Heart left ventricle (tissue), 16 donors: ENCODE measurements at regions not wholly inside any gene's neighbourhood (a gene's known extent, or its start where the extent isn't known, plus 50 kb on each side); places are given as distances from the start of the nearest gene placed in this dataset.

Source experiments
- ATAC-seq, 4 donors: fragments of 200-7000 bp; cut with Tn5 transposase; one replicate each; pipeline ENCODE4 v1.9.1; 2020 to 2022; ENCODE audit warnings: moderate library complexity in 4 of 4, mild to moderate bottlenecking in 3 of 4, moderate number of reproducible peaks in 1 of 4
- DNase-seq, 5 donors: peaks; one replicate each; pipeline ENCODE4 v3.0.0-alpha.2; 2020
- H3K27ac ChIP-seq, 12 donors: fragments of 200-600 bp; sonication (generic) in 4 of 12; one replicate each; pipeline versions ENCODE4 v1.5.0 to v1.8.0; 2016 to 2022; ENCODE audit warnings: mild to moderate bottlenecking in 2 of 12
- H3K27me3 ChIP-seq, 9 donors: fragments of 200-600 bp; sonication (generic) in 2 of 9; one replicate each; pipeline versions ENCODE4 v1.5.1 to v1.8.0; 2016 to 2022; ENCODE audit warnings: mild to moderate bottlenecking in 3 of 9
- H3K36me3 ChIP-seq, 9 donors: fragments of 200-600 bp; sonication (generic) in 2 of 9; one replicate each; pipeline versions ENCODE4 v1.5.0 to v1.8.0; 2018 to 2022; ENCODE audit warnings: mild to moderate bottlenecking in 2 of 9
- H3K4me1 ChIP-seq, 12 donors: fragments of 200-600 bp; sonication (generic) in 4 of 12; one replicate each; pipeline versions ENCODE4 v1.5.0 to v1.8.0; 2016 to 2022; ENCODE audit warnings: mild to moderate bottlenecking in 3 of 12
- H3K4me3 ChIP-seq, 12 donors: fragments of 200-600 bp; sonication (generic) in 4 of 12; one replicate each; pipeline versions ENCODE4 v1.5.0 to v1.8.0; 2017 to 2022; ENCODE audit warnings: mild to moderate bottlenecking in 9 of 12, moderate library complexity in 4 of 12
- H3K9me3 ChIP-seq, 12 donors: fragments of 200-600 bp; sonication (generic) in 4 of 12; one replicate each; pipeline versions ENCODE4 v1.5.0 to v1.8.0; 2016 to 2022; ENCODE audit warnings: mild to moderate bottlenecking in 1 of 12
- POLR2A ChIP-seq, 2 donors: fragments of 450-650 bp; IDR thresholded peaks; one replicate each; pipeline ENCODE4 v1.6.1; 2017; ENCODE audit warnings: antibody characterized with exemption in 2 of 2, mild to moderate bottlenecking in 2 of 2, moderate library complexity in 2 of 2
- WGBS, 4 donors: extraction: QIAGEN DNeasy Blood & Tissue Kit in 2 of 4; methylation state at CpG; one replicate each; pipeline versions ENCODE4 v1.1.5 to v1.1.7; 2013 to 2018; 5-methylcytosine and 5-hydroxymethylcytosine counted together
- intact Hi-C, 10 donors: fragments of 100-400 bp; cut with DNase I; formaldehyde crosslinking; loops; one replicate each; pipeline versions ENCODE4 v1.11.1 to v1.14.2; 2022
- TF ChIP-seq, protein P1 (sequence below), 12 donors: fragments of 200-600 bp; sonication (generic) in 4 of 12; IDR thresholded peaks; one replicate each; pipeline versions ENCODE4 v1.5.0 to v1.8.0; 2018 to 2022; ENCODE audit warnings: antibody characterized with exemption in 12 of 12, mild to moderate bottlenecking in 5 of 12
- donor health status: ischemic (EF 13 %, LVEDD 7.1; RV severe dilation, severe dysfunction).
- donor health status: healthy with polysubstance abuse.
- donor health status: DM: no; HTN: yes; CAD: no.
- donor health status: DM: no; HTN: no; CAD: no.
- donor health status: ischemic (EF 25% LVEDD 6.9; RV normal size, moderate dysfunction).
- donor health status: ischemic (EF 25% LVEDD 5.7; RV mildly dilated, moderate dysfunction).
- donor health status: healthy.
- donor health status: DM: yes; HTN: yes; CAD: no.
- donor health status: ischemic (EF 35%, LVEDD 5.7; RV mildly dilated, moderate dysfunction).
- donor health status: nonischemic (EF 11% LVEDD 7.7; RV severe dilation, severe dysfunction).
- donor health status: DM: yes; HTN: yes; CAD: no.
- donor health status: PGD.
- donor health status: ischemic (EF 29% LVEDD 5.4; RV normal size, mild dysfunction).
- donor health status: nonischemic (EF 23%, LVEDD 6.1; RV moderate dilation, normal function).

DNA sequence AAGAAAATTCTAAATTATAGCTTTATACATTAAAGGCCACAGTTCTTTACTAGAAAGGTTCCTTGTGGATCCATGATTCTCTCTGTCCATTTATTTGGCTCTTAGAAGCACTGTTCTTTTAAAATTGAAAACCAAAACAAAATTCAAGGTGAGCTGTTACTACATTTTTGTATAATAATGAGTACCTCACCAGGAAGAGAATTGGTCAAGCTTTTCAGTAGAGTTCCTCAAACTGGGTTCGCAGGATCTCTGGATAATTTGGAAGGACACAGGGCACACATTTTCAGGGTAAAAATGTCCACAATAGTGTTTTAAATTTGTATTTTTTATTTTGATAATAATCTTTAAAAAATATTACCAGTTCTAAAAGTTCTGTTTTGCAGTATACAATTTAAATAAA, 93.0 kb downstream of the PPP1R3A start:
- no peak for ATAC-seq
- Histone ChIP-seq H3K27me3 (no peaks in the 10 kb centered on the region), H3K36me3 (no peaks in the 10 kb centered on the region), H3K4me3 (no peak overlapping the region), H3K4me1 (peaks cover 0 to 5% (median 0%) of the 10 kb centered on the region in 12 donors), H3K9me3 (no peaks in the 10 kb centered on the region), H3K27ac (peak overlapping the region in 1 of 12 donors; percentile 20)
- TF ChIP-seq, protein P1, sequence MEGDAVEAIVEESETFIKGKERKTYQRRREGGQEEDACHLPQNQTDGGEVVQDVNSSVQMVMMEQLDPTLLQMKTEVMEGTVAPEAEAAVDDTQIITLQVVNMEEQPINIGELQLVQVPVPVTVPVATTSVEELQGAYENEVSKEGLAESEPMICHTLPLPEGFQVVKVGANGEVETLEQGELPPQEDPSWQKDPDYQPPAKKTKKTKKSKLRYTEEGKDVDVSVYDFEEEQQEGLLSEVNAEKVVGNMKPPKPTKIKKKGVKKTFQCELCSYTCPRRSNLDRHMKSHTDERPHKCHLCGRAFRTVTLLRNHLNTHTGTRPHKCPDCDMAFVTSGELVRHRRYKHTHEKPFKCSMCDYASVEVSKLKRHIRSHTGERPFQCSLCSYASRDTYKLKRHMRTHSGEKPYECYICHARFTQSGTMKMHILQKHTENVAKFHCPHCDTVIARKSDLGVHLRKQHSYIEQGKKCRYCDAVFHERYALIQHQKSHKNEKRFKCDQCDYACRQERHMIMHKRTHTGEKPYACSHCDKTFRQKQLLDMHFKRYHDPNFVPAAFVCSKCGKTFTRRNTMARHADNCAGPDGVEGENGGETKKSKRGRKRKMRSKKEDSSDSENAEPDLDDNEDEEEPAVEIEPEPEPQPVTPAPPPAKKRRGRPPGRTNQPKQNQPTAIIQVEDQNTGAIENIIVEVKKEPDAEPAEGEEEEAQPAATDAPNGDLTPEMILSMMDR (IDR thresholded peaks at IDR 0.05) = no peak
- TF ChIP-seq POLR2A (IDR thresholded peaks at IDR 0.05) = no peak
- no peak for DNase-seq
- WGBS, 4 donors = 90 to 95% (median 94%) methylated on average over 1 of the region's 1 CpG
- intact Hi-C loops = no loop called here

- Histone ChIP-seq H3K4me1 (peaks cover 0 to 6% (median 0%) of the 10 kb centered on the region in 12 donors), H3K4me3 (no peak overlapping the region), H3K27me3 (no peaks in the 10 kb centered on the region), H3K36me3 (no peaks in the 10 kb centered on the region), H3K27ac (peak overlapping the region in 5 of 12 donors; percentile 19 to 36 (median 34)), H3K9me3 (no peaks in the 10 kb centered on the region)
- 51 to 78% (median 60%) methylated on average over 3 of the region's 3 CpGs for WGBS, 4 donors
- DNase-seq (peak in 1 of 5 donors; percentile 28), ATAC-seq (peak; percentile 66 to 92 (median 77))
- no peak for TF ChIP-seq POLR2A (IDR thresholded peaks at IDR 0.05)
- TF ChIP-seq, protein P1 (IDR thresholded peaks at IDR 0.05) = no peak
- intact Hi-C loops = no loop called here
Observed at GRCh38 chr7:113824117-113824823, 94.5 kb downstream of the PPP1R3A start.

- peak; percentile 32 to 64 (median 44) for ATAC-seq
- Histone ChIP-seq H3K27me3 (no peaks in the 10 kb centered on the region), H3K4me3 (no peak overlapping the region)
Observed at GRCh38 chr7:113819474-113819873, 99.3 kb downstream of the PPP1R3A start.

DNA sequence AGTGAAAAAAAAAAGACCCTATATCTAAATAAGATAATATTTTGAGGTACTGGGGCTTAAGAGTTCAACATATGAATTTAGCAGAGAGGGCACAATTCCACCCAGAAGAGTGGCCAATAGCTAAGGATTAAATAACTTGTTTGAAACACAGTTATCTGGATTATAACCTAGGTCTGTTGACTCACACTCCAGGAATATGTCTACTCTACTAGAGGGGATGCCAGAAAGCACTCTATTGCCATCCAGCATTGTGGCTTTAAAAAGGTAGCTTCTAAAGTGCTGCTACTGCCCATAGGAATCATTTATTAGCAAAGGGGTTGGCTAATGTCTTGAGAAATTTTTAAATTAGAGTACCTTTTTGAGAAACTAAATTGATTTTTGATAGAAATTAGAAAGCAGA, 102.2 kb downstream of the PPP1R3A start:
- DNase-seq (no peak), ATAC-seq (peak in 3 of 4 donors; percentile 49 to 60 (median 50))
- H3K27me3 ChIP-seq = no peaks in the 10 kb centered on the region
- H3K9me3 ChIP-seq = no peaks in the 10 kb centered on the region
- no peak overlapping the region for H3K27ac ChIP-seq
- intact Hi-C loops = no loop called here
- peaks cover 0 to 21% (median 0%) of the 10 kb centered on the region in 12 donors for H3K4me1 ChIP-seq
- H3K36me3 ChIP-seq = no peaks in the 10 kb centered on the region
- TF ChIP-seq, protein P1 (IDR thresholded peaks at IDR 0.05) = no peak
- TF ChIP-seq POLR2A (IDR thresholded peaks at IDR 0.05) = no peak
- no peak overlapping the region for H3K4me3 ChIP-seq

More at GRCh38 chr7:113819474-113819873, 99.3 kb downstream of the PPP1R3A start:
- Histone ChIP-seq H3K9me3 (no peaks in the 10 kb centered on the region), H3K36me3 (no peaks in the 10 kb centered on the region), H3K27ac (no peak overlapping the region), H3K4me1 (peaks cover 0 to 15% (median 0%) of the 10 kb centered on the region in 12 donors)
- DNase-seq = no peak
- intact Hi-C loops = no loop called here
- TF ChIP-seq POLR2A (IDR thresholded peaks at IDR 0.05) = no peak
- TF ChIP-seq, protein P1 (IDR thresholded peaks at IDR 0.05) = no peak
- WGBS, 4 donors = 73 to 82% (median 76%) methylated on average over 1 of the region's 1 CpG
